Stimulated activated CD4-positive, alpha-beta T cell treated with anti-CD3 and anti-CD28 coated beads, Interleukin-4, amount 100 ng/mL, for 48 hours (primary cell): ENCODE measurements at regions not wholly inside any gene's neighbourhood (a gene's known extent, or its start where the extent isn't known, plus 50 kb on each side); places are given as distances from the start of the nearest gene placed in this dataset.

Source experiments
- DNase-seq, 2 donors: peaks; one replicate each; pipeline ENCODE4 v3.0.0-alpha.2; 2020; ENCODE audit warnings: low read depth in 2 of 2

DNA sequence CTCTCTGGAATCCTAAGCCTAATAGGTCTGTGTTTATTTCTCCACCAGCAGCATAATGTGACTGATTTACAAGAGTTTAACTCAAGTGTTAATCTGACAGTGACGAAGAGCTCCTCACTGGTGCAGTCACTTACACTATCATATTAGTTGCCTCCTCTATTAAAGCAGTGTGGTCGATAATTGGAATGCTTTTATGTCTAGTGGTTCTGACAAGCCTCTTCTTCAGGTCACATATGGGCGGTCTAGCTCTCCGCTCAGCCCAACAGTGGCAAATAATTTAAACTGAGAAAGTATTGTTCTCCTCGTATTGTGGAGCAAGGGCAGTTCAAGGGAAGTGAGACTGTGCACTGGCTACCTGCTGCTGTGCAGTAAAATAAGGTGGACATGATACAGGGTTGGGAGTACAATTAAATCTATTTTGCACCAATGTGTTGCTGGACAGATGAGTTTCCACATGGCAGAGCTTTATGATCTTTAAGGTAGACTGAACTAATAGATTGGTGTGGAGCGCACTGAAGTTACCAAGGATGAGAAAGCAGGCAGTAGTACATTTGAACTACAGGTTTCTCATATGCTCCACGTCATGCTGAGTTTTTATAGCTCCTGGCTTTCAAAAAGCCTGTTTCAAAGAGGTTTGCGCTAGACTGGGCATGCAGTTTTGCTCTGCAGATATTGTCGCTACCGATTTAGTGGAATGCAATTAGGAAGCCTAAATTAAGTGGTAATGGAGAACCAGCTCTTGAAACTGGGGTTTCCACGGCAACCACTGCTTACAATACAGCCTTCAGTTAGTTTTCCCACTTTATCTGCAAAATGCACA, 151.7 kb upstream of the POU3F3 start:
- DNase-seq: no peak

DNA sequence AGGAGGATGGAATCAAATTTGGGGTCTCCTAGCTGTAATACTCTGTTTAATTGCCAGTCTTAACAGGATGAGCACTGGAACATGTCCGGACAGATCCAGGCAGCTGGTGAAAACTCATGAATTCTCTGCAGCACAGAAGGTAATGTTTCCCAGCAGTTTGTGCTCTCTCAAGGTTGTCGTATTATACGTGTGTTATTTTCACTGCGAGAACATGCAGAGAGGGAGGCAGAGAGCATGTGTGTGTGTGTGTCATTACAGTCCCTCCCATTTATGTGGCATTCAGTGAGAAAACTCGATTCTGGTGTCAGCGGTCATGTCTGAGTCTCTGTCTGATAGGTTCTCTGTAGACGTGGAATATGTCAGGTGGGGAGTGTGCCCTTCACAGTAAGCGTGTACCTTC, 150.2 kb upstream of the POU3F3 start:
- DNase-seq: no peak

GRCh38 chr2:104704496-104705245, 149.2 kb upstream of the POU3F3 start:
- no peak for DNase-seq

DNA sequence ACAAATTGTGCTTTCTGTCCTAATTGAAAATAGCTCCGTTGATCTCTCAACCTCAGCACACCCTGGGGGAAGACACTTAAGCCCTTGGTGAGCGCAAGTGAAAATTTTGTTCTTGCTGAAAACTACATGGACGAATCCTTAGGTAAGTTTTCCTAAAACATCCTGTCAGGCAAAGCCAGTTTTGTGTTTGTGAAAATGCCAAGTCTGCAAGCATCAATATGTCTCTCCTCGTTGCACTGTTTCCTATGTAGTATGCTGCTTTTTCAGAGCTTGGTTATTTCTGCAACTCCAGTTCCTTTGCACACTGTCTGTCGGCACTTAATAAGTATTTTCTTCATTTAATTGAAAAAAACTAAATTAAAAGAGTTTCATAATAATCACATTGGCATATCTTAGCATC, 146.9 kb upstream of the POU3F3 start:
- DNase-seq: no peak

DNA sequence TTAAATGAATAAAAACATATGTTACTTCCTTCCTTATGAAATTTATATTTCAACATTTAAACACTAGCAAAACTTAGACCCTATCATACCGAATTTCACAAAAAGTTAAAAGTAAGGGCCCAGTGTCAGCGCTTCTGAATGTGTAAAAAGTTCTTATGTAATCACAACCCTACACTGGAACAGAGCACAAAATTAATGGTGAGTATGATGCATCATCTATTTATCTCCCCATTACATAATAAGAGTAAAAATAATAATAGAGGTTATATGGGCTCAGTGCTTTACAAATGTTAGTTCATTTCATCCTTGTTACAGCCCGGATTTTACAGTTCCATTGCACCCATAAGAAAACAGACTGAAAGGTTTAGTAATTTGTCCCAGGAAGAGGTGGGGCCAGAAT, 144.9 kb upstream of the POU3F3 start:
- DNase-seq: no peak

GRCh38 chr2:104716061-104716460, 137.9 kb upstream of the POU3F3 start:
- no peak for DNase-seq

GRCh38 chr2:104733226-104733943, 120.5 kb upstream of the POU3F3 start:
- DNase-seq: peak in 1 of 2 donors; percentile 15

DNA sequence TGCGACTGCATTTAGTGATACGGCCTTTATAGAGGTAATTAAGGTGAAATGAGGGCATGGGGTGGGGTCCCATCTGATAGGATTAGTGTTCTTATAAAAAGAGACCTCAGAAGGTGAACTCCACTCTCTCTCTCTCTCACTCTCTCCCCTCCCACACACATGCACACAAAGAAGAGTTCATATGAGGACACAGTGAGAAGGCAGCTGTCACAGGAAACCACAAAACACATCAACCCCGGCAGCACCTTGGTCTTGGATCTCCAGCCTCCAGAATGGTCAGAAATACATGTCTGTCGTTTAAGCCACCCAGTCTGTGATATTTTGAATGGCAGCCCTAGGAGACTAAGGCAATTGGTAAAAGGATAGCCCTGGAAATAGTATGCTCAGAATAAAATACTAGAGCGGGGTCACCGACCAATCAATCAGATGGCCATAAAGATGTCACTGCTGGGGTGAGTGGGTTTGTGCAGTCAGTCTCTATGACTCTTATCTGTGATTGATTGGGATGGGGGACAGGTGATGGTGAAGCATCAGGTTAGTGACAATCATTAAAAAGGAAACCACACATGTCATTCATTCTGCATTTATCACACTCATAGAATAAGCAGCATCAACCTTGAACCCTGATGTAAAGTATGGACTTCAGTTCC, 118.9 kb upstream of the POU3F3 start:
- no peak for DNase-seq

DNA sequence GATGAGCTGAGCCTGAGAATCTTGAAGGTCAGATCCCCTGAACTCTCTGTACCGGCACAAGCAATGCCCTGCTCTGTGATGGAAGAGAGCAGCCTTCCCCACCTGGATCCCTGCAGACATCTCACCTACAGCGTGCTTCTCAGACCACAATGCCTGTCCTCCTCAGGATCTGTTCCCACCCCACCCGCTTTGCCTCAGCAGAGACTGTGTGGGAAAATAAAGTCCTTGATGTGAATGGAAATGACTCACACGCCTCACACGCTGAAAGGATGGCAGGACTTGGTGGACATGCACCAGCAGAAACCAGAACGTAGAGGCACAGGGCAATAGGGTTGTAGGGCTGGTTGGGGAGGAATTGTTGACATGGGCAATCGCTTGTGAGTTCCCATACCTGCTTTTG, 117.9 kb upstream of the POU3F3 start:
- no peak for DNase-seq

DNA sequence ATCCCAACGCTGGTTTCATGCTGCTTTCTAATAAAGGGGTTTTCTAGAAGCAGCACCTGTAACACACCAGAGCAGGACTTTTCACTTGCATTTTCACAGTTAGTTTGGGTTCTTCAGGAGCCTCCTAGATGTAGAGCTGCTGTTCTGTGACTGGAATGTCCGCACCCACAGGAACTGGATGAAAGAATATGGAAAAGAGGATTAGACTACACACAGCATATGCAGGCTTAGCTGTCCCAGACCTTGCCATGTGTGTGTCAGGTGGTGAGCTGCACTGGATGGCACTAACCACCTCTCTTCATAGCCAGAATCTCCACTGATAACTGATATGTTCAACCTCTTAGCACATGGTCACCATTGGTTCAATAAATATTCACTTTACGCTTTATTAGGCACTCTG, 112.1 kb upstream of the POU3F3 start:
- DNase-seq: no peak

DNA sequence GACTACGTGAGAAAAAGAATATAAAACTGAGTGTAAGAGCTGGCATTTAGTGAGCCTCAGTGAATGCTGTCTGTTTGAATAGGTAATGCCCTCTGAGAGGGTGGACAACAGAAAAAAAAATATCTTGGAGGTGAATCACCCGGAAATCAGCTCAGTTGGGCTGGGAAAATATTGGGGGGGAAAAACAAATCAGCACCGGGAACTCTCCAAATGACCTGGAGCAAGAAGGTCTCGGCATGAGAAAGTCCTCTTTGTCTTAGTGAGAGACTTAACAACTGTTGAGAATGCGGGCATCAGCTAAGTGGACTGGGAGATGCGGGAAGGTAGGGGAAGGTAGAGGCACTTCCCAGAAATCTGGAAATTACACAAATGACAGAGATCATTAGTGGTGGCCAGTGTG, 109.4 kb upstream of the POU3F3 start:
- no peak for DNase-seq

DNA sequence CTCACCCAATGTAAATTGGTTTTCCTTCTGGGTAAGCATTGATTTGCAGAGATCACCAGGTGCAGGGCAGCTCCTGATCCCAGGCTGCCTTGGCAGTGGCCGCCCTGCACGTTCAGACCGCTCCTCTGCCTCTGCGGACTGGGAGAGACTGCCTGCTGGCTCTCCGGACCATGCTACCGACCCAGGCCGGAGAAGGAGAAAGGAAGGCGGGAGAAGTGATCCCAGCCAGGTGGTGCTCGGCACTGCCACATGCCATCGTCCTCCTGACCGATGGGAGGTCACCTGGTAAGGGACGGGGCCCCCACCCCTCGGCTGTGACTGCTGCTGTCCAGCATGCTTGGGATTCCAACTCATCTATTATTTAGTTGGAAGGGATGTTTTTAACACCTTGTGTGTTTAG, 108.1 kb upstream of the POU3F3 start:
- DNase-seq: no peak

GRCh38 chr2:104746299-104746698, 107.6 kb upstream of the POU3F3 start:
- DNase-seq: no peak

DNA sequence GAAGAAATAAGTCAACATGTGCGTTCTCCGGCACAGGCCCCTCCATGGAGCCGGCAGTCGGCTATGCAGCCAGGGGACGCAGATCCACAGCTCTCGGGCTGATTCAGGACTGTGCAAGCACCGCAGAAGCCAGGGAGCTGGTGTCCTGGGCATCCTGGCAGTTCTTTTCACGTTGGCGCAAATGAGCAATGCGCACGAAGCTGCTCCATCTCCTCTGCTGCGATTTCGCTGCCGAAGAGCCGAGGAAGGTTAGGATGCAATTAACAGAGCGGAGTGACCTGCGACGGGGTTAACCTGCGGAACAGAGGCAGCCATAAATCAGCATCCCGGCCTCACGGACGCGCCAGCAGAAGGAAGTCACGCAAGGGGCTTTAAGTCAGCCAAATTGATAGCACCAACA, 107.1 kb upstream of the POU3F3 start:
- no peak for DNase-seq

DNA sequence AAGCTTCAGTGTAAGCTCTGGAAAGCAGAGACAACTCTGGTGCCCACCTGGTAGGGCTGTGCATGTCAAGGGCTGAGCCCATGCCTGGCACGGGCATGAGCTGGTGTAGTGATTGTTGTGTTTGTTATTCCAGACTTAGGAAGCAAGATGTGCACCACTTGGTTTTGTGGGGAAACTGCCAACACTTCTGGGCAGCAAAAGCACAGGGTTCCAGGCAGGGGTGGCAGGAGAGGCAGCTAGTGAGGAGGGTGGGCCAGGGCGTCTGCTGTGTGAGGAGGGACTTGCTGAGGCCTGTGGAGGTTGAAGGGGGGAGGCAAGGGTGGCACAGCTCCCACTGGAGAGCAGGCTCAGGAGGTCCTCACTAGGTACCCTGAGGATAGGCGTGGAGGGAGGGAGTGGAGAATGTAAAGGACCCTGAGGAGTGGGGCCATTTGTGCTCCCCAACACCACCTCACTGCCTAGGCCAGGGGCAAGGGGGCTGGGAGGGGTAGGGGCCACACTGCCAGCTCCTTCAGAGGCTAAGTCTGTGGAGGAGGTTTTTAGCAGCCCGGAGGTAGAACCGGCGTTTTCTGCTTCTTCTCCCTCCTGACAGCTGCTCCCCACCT, 104.0 kb upstream of the POU3F3 start:
- no peak for DNase-seq

- no peak for DNase-seq
Measured at GRCh38 chr2:104752504-104752903, 101.4 kb upstream of the POU3F3 start.

DNA sequence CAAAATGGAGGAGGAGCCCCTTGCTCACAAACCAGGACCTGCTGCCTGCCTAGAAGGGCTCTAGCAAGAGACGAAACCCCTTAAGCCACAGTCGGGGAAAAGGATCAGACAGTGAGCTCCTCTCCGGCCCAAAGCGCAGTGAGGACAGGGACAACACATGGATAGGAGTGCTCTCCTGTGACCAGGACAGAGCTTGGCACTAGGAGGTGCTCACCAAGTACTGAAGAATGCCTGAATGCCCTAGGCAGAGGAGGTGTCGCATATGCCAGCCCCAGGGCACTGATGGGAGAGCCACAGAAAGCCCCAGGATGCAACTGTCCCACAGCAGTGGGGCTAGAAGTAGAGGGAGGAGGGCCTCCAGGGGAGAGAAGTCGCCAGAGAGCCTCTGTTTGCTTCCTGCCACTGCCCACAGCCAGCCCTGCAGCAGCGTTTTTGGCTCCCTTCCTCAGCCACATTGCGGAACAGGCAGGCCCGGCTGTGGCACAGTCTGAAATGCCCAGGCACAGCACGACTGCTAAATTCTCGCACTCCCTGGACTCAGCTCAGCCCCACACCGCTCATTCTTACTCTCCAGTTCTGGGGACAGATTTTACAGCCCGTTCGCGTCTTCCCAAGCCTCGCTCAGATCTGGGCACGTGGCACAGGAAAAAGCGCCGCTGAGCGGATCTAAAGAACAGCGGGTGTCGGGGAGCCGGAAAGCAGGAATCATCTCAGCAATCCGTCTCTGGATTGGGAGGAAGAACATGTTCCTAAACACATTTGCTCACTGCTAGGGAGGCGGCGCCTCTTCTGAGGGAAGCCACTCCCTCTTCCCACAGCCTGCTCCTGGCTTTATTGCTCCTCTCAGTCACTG, 98.7 kb upstream of the POU3F3 start:
- DNase-seq: no peak

- DNase-seq: no peak
Measured at GRCh38 chr2:104756118-104756517, 97.8 kb upstream of the POU3F3 start.

GRCh38 chr2:104757056-104757455, 96.9 kb upstream of the POU3F3 start:
- DNase-seq: no peak

DNA sequence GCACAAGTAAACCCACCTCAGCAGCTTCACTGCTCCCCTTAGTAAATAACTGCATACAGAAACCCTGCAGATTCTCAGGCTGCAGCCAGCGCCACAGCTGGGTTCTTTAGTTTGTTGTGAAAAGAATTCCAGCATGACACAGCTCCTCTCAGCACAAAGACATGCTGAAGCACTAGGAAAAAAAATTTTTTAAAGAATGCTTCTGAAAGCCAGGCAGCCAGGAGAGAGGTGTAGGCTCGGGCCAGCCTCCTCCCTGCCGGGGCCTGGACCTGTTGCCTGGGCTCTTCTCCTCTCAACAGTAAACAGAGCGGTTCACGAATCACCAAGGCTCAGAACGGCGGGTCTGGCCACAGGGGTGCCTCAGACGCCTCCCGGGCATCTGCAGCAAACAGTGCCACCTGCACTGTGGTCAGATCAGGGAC, 95.7 kb upstream of the POU3F3 start:
- no peak for DNase-seq

DNA sequence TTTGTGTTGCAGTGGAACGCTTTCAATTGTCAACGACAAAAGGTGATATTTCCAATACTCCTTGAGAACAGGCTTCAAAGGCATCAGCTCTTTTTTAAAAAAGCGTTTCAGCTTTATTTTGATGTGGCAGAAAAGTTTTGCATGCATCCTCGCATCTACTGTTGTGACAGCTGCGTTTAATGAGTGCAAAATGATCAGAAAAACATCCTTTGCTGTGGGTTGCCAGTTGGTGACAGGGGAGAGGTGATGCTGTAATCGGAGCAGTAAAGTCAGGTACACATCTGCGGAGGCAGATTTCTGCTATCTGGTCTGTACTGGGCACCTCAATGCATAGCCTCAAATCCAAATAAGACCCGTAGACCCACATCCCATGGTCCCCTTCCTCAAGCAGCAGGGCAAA, 91.9 kb upstream of the POU3F3 start:
- no peak for DNase-seq
